HCT116 (cell line): ENCODE measurements at regions not wholly inside any gene's neighbourhood (a gene's known extent, or its start where the extent isn't known, plus 50 kb on each side); places are given as distances from the start of the nearest gene placed in this dataset.

Source experiments
- ATAC-seq: fragments of 200-7000 bp; cut with Tn5 transposase; 2 replicates; pipeline ENCODE4 v1.9.1; 2020; ENCODE audit warnings: mild to moderate bottlenecking, moderate library complexity
- BruUV-seq: library from RNA; stranded (reverse); fragments of 400-500 nt; replicated peaks from 2 replicates; lab custom pipeline; 2021; lab: Mats Ljungman, UMichigan
- CTCF ChIA-PET: fragments of 300-600 bp; sonication (Branson Sonifier 250); formaldehyde crosslinking; loops from one replicate; lab custom pipeline; 2021; ENCODE audit warnings: antibody characterized with exemption; lab: Charles Lee
- POLR2A ChIA-PET: fragments of 300-600, 350-600 bp; sonication (Branson Sonifier 250); formaldehyde crosslinking; loops from one replicate; lab custom pipeline; 2021; ENCODE audit warnings: antibody characterized with exemption; lab: Charles Lee
- RAD21 ChIA-PET, 2 experiments: fragments of 300-600 bp; sonication (Branson Sonifier 250); formaldehyde crosslinking; loops; one replicate each; lab custom pipeline; 2023; ENCODE audit warnings: low total read pairs in 2 of 2; ENCODE audit not compliant: uncharacterized antibody in 2 of 2, unreplicated experiment in 2 of 2, low non-redundant PET in 1 of 2; lab: Charles Lee
- DNase-seq: peaks from one replicate; pipeline ENCODE4 v3.0.0-alpha.2; 2010; ENCODE audit warnings: low read depth, low spot score
- H2AFZ ChIP-seq: fragments of 200-600 bp; shearing (Covaris generic), sonication (generic); 2 replicates; pipeline ENCODE4 v1.6.1; 2017; ENCODE audit warnings: low read depth, mixed run types, mixed read lengths, antibody characterized with exemption, low read length; ENCODE audit not compliant: poor library complexity, severe bottlenecking
- H3K27ac ChIP-seq: 2 replicates; pipeline ENCODE4 v1.5.1; 2012; ENCODE audit warnings: low read depth, low read length
- H3K27me3 ChIP-seq: fragments of 200-600 bp; sonication (generic); 2 replicates; pipeline ENCODE4 v1.6.1; 2016; ENCODE audit warnings: mixed run types, low read length, mixed read lengths; ENCODE audit not compliant: insufficient read depth
- H3K36me3 ChIP-seq, 2 experiments: fragments of 200-500 bp in 1 of 2; fragments of 200-600 bp in 1 of 2; sonication (Bioruptor generic) in 1 of 2; sonication (generic) in 1 of 2; 2 replicates each; pipeline versions ENCODE4 v1.5.1 to v1.6.1; 2014 to 2016; ENCODE audit warnings: low read length in 2 of 2, inconsistent platforms in 1 of 2, mixed read lengths in 1 of 2, mixed run types in 1 of 2; ENCODE audit not compliant: insufficient read depth in 2 of 2, control insufficient read depth in 1 of 2
- H3K4me1 ChIP-seq, 2 experiments: fragments of 200-600 bp in 1 of 2; sonication (generic) in 1 of 2; 2 replicates each; pipeline versions ENCODE4 v1.5.1 to v1.6.1; 2012 to 2017; ENCODE audit warnings: low read length in 2 of 2, inconsistent platforms in 1 of 2, mild to moderate bottlenecking in 1 of 2, mixed read lengths in 1 of 2, mixed run types in 1 of 2, moderate library complexity in 1 of 2; ENCODE audit not compliant: insufficient read depth in 2 of 2, control insufficient read depth in 1 of 2
- H3K4me2 ChIP-seq: fragments of 200-600 bp; sonication (generic); 2 replicates; pipeline ENCODE4 v1.6.1; 2017; ENCODE audit warnings: mixed run types, low read length, mixed read lengths
- H3K4me3 ChIP-seq, 2 experiments: fragments of 200-600 bp in 1 of 2; sonication (generic) in 1 of 2; replicated peaks in 1 of 2; 2 replicates each; pipeline ENCODE4 v1.5.1; 2011 to 2016; ENCODE audit warnings: low read length in 2 of 2, control low read depth in 1 of 2, low read depth in 1 of 2, mild to moderate bottlenecking in 1 of 2, mixed read lengths in 1 of 2, mixed run types in 1 of 2
- H3K79me2 ChIP-seq: fragments of 200-600 bp; sonication (generic); 2 replicates; pipeline ENCODE4 v1.6.1; 2017; ENCODE audit warnings: mild to moderate bottlenecking, mixed run types, low read length, moderate library complexity, mixed read lengths; ENCODE audit not compliant: insufficient read depth
- H3K9ac ChIP-seq: fragments of 200-600 bp; sonication (generic); 2 replicates; pipeline ENCODE4 v1.6.1; 2016; ENCODE audit warnings: low read length, mixed read lengths
- H3K9me2 ChIP-seq: fragments of 200-600 bp; sonication (generic), shearing (Covaris generic); 2 replicates; pipeline ENCODE4 v1.6.1; 2017; ENCODE audit warnings: mixed run types, mild to moderate bottlenecking, moderate library complexity; ENCODE audit not compliant: insufficient read depth
- H3K9me3 ChIP-seq, 2 experiments: fragments of 200-500 bp in 1 of 2; fragments of 200-600 bp in 1 of 2; sonication (Bioruptor generic) in 1 of 2; sonication (generic) in 1 of 2; 2 replicates each; pipeline ENCODE4 v1.6.1; 2014 to 2017; ENCODE audit warnings: low read length in 2 of 2, mixed read lengths in 2 of 2, inconsistent platforms in 1 of 2, low read depth in 1 of 2, mild to moderate bottlenecking in 1 of 2, mixed run types in 1 of 2, moderate library complexity in 1 of 2; ENCODE audit not compliant: control insufficient read depth in 1 of 2, insufficient read depth in 1 of 2
- H4K20me1 ChIP-seq: fragments of 200-600 bp; sonication (generic), shearing (Covaris generic); 2 replicates; pipeline ENCODE4 v1.6.1; 2017; ENCODE audit warnings: mixed run types, mild to moderate bottlenecking, moderate library complexity; ENCODE audit not compliant: insufficient read depth
- CEBPB ChIP-seq: IDR thresholded peaks from 2 replicates; pipeline ENCODE4 v1.6.1; 2012; ENCODE audit warnings: low read depth
- ELF1 ChIP-seq: IDR thresholded peaks from 2 replicates; pipeline ENCODE4 v1.6.1; 2012; ENCODE audit warnings: low read depth, borderline replicate concordance
- EZH2 ChIP-seq: fragments of 200-600 bp; sonication (generic); IDR thresholded peaks from 2 replicates; pipeline ENCODE4 v1.6.1; 2017; ENCODE audit warnings: antibody characterized with exemption, mixed run types
- EZH2phosphoT487 ChIP-seq: fragments of 200-600 bp; IDR thresholded peaks from 2 replicates; pipeline ENCODE4 v1.6.1; 2018; ENCODE audit warnings: antibody characterized with exemption, borderline replicate concordance
- FOSL1 ChIP-seq: IDR thresholded peaks from 2 replicates; pipeline ENCODE4 v1.6.1; 2012; ENCODE audit warnings: low read depth
- JUND ChIP-seq: IDR thresholded peaks from 2 replicates; pipeline ENCODE4 v1.6.1; 2012
- POLR2AphosphoS5 ChIP-seq: IDR thresholded peaks from 2 replicates; pipeline ENCODE4 v1.6.1; 2011; ENCODE audit warnings: mild to moderate bottlenecking, low read depth, low read length, moderate library complexity
- SIN3A ChIP-seq: IDR thresholded peaks from 2 replicates; pipeline ENCODE4 v1.6.1; 2012; ENCODE audit warnings: low read depth
- SP1 ChIP-seq: IDR thresholded peaks from 2 replicates; pipeline ENCODE4 v1.6.1; 2012; ENCODE audit warnings: low read depth
- SRF ChIP-seq: IDR thresholded peaks from 2 replicates; pipeline ENCODE4 v1.6.1; 2012; ENCODE audit warnings: low read depth
- TCF7L2 ChIP-seq: IDR thresholded peaks from 2 replicates; pipeline ENCODE4 v1.7.0; 2011; ENCODE audit warnings: borderline replicate concordance, inconsistent platforms; ENCODE audit not compliant: insufficient read depth, insufficient read length; ENCODE audit errors: extremely low read depth
- YY1 ChIP-seq: IDR thresholded peaks from 2 replicates; pipeline ENCODE4 v1.6.1; 2011; ENCODE audit warnings: low read length, low read depth, moderate library complexity, mild to moderate bottlenecking; ENCODE audit not compliant: insufficient replicate concordance; ENCODE audit errors: extremely low read depth
- ZFX ChIP-seq: fragments of 450-650 bp; IDR thresholded peaks from 2 replicates; pipeline ENCODE4 v1.6.1; 2017
- ZNF274 ChIP-seq: fragments of 200-500 bp; sonication (Bioruptor generic); IDR thresholded peaks from 2 replicates; pipeline ENCODE4 v1.6.1; 2014; ENCODE audit warnings: mild to moderate bottlenecking, low read depth, low read length, inconsistent platforms
- intact Hi-C: fragments of 100-400 bp; cut with micrococcal nuclease; formaldehyde crosslinking; loops from 2 replicates; pipeline ENCODE4 v1.10.0; 2022
- TF ChIP-seq, protein P1 (sequence below): IDR thresholded peaks from 2 replicates; pipeline ENCODE4 v1.6.1; 2012; ENCODE audit warnings: low read depth
- TF ChIP-seq, protein P2 (sequence below): IDR thresholded peaks from 2 replicates; pipeline ENCODE4 v1.6.1; 2011; ENCODE audit warnings: mild to moderate bottlenecking, low read length, moderate library complexity; ENCODE audit not compliant: insufficient replicate concordance; ENCODE audit errors: extremely low read depth
- TF ChIP-seq, protein P3 (sequence below): IDR thresholded peaks from 2 replicates; pipeline ENCODE4 v1.6.1; 2012
- TF ChIP-seq, protein P4 (sequence below), 3 experiments: fragments of 200-600 bp in 1 of 3; sonication (generic) in 1 of 3; IDR thresholded peaks in 2 of 3; conservative IDR thresholded peaks in 1 of 3; 2 replicates each; pipeline ENCODE4 v1.5.1; 2012 to 2017; ENCODE audit warnings: low read depth in 2 of 3, low read length in 2 of 3, antibody characterized with exemption in 1 of 3, borderline replicate concordance in 1 of 3, control low read depth in 1 of 3, mild to moderate bottlenecking in 1 of 3, mixed read lengths in 1 of 3, mixed run types in 1 of 3, moderate library complexity in 1 of 3; ENCODE audit not compliant: insufficient read depth in 1 of 3
- TF ChIP-seq, protein P5 (sequence below): IDR thresholded peaks from 2 replicates; pipeline ENCODE4 v1.6.1; 2012

DNA sequence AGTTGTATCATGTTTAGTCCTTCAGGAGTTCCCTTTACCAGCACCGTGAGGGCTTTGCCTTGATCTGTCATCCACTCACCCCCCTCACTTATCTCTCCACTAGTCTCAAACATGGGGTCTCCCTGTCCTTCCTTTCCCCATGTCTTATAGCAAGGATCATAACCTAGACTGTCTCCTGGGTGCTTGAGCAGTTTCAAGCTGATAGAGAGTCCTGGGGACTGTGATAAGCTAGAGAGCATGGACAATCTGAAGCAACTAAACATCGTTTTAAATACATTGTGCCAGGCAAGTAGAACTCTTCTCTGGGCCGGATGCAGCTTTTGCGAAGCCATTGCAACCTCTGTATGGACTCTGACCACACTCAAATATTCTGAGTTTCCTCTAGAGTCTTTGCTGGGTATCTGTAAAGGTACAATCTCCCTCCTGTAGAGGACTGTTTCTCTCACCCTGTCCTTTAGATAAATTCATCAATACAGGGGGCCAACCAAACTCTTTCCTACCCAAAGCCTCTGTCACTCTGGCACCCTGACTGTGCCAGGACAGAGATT, 684.6 kb upstream of the NR2F2 start:
- H3K79me2 ChIP-seq: no peaks in the 10 kb centered on the region
- intact Hi-C loops: no loop called here
- no peak for TF ChIP-seq EZH2
- TF ChIP-seq JUND: no peak
- no peak for TF ChIP-seq YY1
- TF ChIP-seq FOSL1: no peak
- no peak for TF ChIP-seq SP1
- TF ChIP-seq, protein P1, sequence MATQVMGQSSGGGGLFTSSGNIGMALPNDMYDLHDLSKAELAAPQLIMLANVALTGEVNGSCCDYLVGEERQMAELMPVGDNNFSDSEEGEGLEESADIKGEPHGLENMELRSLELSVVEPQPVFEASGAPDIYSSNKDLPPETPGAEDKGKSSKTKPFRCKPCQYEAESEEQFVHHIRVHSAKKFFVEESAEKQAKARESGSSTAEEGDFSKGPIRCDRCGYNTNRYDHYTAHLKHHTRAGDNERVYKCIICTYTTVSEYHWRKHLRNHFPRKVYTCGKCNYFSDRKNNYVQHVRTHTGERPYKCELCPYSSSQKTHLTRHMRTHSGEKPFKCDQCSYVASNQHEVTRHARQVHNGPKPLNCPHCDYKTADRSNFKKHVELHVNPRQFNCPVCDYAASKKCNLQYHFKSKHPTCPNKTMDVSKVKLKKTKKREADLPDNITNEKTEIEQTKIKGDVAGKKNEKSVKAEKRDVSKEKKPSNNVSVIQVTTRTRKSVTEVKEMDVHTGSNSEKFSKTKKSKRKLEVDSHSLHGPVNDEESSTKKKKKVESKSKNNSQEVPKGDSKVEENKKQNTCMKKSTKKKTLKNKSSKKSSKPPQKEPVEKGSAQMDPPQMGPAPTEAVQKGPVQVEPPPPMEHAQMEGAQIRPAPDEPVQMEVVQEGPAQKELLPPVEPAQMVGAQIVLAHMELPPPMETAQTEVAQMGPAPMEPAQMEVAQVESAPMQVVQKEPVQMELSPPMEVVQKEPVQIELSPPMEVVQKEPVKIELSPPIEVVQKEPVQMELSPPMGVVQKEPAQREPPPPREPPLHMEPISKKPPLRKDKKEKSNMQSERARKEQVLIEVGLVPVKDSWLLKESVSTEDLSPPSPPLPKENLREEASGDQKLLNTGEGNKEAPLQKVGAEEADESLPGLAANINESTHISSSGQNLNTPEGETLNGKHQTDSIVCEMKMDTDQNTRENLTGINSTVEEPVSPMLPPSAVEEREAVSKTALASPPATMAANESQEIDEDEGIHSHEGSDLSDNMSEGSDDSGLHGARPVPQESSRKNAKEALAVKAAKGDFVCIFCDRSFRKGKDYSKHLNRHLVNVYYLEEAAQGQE: no peak
- TF ChIP-seq, protein P2, sequence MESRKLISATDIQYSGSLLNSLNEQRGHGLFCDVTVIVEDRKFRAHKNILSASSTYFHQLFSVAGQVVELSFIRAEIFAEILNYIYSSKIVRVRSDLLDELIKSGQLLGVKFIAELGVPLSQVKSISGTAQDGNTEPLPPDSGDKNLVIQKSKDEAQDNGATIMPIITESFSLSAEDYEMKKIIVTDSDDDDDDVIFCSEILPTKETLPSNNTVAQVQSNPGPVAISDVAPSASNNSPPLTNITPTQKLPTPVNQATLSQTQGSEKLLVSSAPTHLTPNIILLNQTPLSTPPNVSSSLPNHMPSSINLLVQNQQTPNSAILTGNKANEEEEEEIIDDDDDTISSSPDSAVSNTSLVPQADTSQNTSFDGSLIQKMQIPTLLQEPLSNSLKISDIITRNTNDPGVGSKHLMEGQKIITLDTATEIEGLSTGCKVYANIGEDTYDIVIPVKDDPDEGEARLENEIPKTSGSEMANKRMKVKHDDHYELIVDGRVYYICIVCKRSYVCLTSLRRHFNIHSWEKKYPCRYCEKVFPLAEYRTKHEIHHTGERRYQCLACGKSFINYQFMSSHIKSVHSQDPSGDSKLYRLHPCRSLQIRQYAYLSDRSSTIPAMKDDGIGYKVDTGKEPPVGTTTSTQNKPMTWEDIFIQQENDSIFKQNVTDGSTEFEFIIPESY: no peak
- no peak for TF ChIP-seq TCF7L2
- TF ChIP-seq EZH2phosphoT487: no peak
- no peak for TF ChIP-seq POLR2AphosphoS5
- no peak for TF ChIP-seq ZNF274
- TF ChIP-seq SIN3A: no peak
- TF ChIP-seq ZFX: no peak
- TF ChIP-seq, protein P3, sequence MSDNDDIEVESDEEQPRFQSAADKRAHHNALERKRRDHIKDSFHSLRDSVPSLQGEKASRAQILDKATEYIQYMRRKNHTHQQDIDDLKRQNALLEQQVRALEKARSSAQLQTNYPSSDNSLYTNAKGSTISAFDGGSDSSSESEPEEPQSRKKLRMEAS: no peak
- no peak for TF ChIP-seq CEBPB
- TF ChIP-seq, protein P4, sequence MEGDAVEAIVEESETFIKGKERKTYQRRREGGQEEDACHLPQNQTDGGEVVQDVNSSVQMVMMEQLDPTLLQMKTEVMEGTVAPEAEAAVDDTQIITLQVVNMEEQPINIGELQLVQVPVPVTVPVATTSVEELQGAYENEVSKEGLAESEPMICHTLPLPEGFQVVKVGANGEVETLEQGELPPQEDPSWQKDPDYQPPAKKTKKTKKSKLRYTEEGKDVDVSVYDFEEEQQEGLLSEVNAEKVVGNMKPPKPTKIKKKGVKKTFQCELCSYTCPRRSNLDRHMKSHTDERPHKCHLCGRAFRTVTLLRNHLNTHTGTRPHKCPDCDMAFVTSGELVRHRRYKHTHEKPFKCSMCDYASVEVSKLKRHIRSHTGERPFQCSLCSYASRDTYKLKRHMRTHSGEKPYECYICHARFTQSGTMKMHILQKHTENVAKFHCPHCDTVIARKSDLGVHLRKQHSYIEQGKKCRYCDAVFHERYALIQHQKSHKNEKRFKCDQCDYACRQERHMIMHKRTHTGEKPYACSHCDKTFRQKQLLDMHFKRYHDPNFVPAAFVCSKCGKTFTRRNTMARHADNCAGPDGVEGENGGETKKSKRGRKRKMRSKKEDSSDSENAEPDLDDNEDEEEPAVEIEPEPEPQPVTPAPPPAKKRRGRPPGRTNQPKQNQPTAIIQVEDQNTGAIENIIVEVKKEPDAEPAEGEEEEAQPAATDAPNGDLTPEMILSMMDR (IDR thresholded peaks at IDR 0.05 in 2 of 3, conservative IDR thresholded peaks at IDR 0.05 in 1 of 3; ENCODE audit: borderline replicate concordance in 1 of 3, insufficient read depth in 1 of 3, low read depth in 2 of 3, low read length in 2 of 3): no peak
- TF ChIP-seq, protein P5, sequence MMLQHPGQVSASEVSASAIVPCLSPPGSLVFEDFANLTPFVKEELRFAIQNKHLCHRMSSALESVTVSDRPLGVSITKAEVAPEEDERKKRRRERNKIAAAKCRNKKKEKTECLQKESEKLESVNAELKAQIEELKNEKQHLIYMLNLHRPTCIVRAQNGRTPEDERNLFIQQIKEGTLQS: no peak
- no peak for TF ChIP-seq SRF
- no peak for TF ChIP-seq ELF1
- TF ChIP-seq, all 23 proteins: peak for 0
- RAD21 ChIA-PET: no interaction called here
- Histone ChIP-seq H3K4me3 (no peak overlapping the region), H3K27ac (no peak overlapping the region), H3K4me1 (no peaks in the 10 kb centered on the region), H2AFZ (no peak overlapping the region), H3K9me3 (no peaks in the 10 kb centered on the region), H3K4me2 (no peak overlapping the region), H4K20me1 (no peaks in the 10 kb centered on the region), H3K27me3 (no peaks in the 10 kb centered on the region), H3K36me3 (no peaks in the 10 kb centered on the region), H3K9ac (no peak overlapping the region), H3K9me2 (no peaks in the 10 kb centered on the region)
- CTCF ChIA-PET: no interaction called here
- BruUV-seq: no TSS peak
- DNase-seq: no peak
- ATAC-seq: no peak
- POLR2A ChIA-PET: no interaction called here
